ENCODE measurements at regions not wholly inside any gene's neighbourhood (a gene's known extent, or its start where the extent isn't known, plus 50 kb on each side); places are given as distances from the start of the nearest gene placed in this dataset.

GRCh38 chr14:95018821-95019220 lies 138.5 kb downstream of the DICER1 start:
- Histone ChIP-seq H3K36me3 (ENCODE audit: control insufficient read depth in 3 of 3, insufficient read depth in 3 of 3, low read length in 3 of 3) (no peaks in the 10 kb centered on the region), H3K9ac (ENCODE audit: low read depth in 1 of 3, low read length in 3 of 3) (no peak overlapping the region), H3K27me3 (ENCODE audit: control insufficient read depth in 3 of 3, insufficient read depth in 3 of 3, low read length in 3 of 3) (no peaks in the 10 kb centered on the region), H3K4me1 (ENCODE audit: control insufficient read depth in 3 of 3, insufficient read depth in 3 of 3, low read length in 3 of 3) (peaks cover 0 to 5% (median 0%) of the 10 kb centered on the region in 3 donors), H3K27ac (ENCODE audit: low read depth, low read length) (no peak overlapping the region), H3K4me3 (ENCODE audit: low read length in 3 of 3) (no peak overlapping the region), H3K9me3 (ENCODE audit: control insufficient read depth in 3 of 3, low read length in 3 of 3) (no peaks in the 10 kb centered on the region)

- Histone ChIP-seq H3K4me1 (ENCODE audit: control insufficient read depth in 3 of 3, insufficient read depth in 3 of 3, low read length in 3 of 3) (peaks cover 5 to 18% (median 8%) of the 10 kb centered on the region in 3 donors), H3K27me3 (ENCODE audit: control insufficient read depth in 3 of 3, insufficient read depth in 3 of 3, low read length in 3 of 3) (no peaks in the 10 kb centered on the region), H3K4me3 (ENCODE audit: low read length in 3 of 3) (no peak overlapping the region), H3K36me3 (ENCODE audit: control insufficient read depth in 3 of 3, insufficient read depth in 3 of 3, low read length in 3 of 3) (no peaks in the 10 kb centered on the region), H3K9ac (ENCODE audit: low read depth in 1 of 3, low read length in 3 of 3) (no peak overlapping the region), H3K9me3 (ENCODE audit: control insufficient read depth in 3 of 3, low read length in 3 of 3) (no peaks in the 10 kb centered on the region), H3K27ac (ENCODE audit: low read depth, low read length) (no peak overlapping the region)
These were observed 142.3 kb downstream of the DICER1 start for GRCh38 chr14:95015046-95015445.

GRCh38 chr14:95014036-95014435 lies 143.3 kb downstream of the DICER1 start:
- Histone ChIP-seq H3K27me3 (ENCODE audit: control insufficient read depth in 3 of 3, insufficient read depth in 3 of 3, low read length in 3 of 3) (no peaks in the 10 kb centered on the region), H3K9ac (ENCODE audit: low read depth in 1 of 3, low read length in 3 of 3) (no peak overlapping the region), H3K4me3 (ENCODE audit: low read length in 3 of 3) (no peak overlapping the region), H3K4me1 (ENCODE audit: control insufficient read depth in 3 of 3, insufficient read depth in 3 of 3, low read length in 3 of 3) (peaks cover 8 to 23% (median 10%) of the 10 kb centered on the region in 3 donors), H3K9me3 (ENCODE audit: control insufficient read depth in 3 of 3, low read length in 3 of 3) (no peaks in the 10 kb centered on the region), H3K36me3 (ENCODE audit: control insufficient read depth in 3 of 3, insufficient read depth in 3 of 3, low read length in 3 of 3) (no peaks in the 10 kb centered on the region), H3K27ac (ENCODE audit: low read depth, low read length) (no peak overlapping the region)

GRCh38 chr14:95011445-95012006 lies 145.8 kb downstream of the DICER1 start:
- no peaks in the 10 kb centered on the region for H3K27me3 ChIP-seq (ENCODE audit: control insufficient read depth in 3 of 3, insufficient read depth in 3 of 3, low read length in 3 of 3)
- no peaks in the 10 kb centered on the region for H3K36me3 ChIP-seq (ENCODE audit: control insufficient read depth in 3 of 3, insufficient read depth in 3 of 3, low read length in 3 of 3)
- no peak overlapping the region for H3K4me3 ChIP-seq (ENCODE audit: low read length in 3 of 3)
- H3K9ac ChIP-seq (ENCODE audit: low read depth in 1 of 3, low read length in 3 of 3), result no peak overlapping the region
- H3K27ac ChIP-seq (ENCODE audit: low read depth, low read length), result no peak overlapping the region
- H3K4me1 ChIP-seq (ENCODE audit: control insufficient read depth in 3 of 3, insufficient read depth in 3 of 3, low read length in 3 of 3), result peaks cover 8 to 25% (median 12%) of the 10 kb centered on the region in 3 donors
- no peaks in the 10 kb centered on the region for H3K9me3 ChIP-seq (ENCODE audit: control insufficient read depth in 3 of 3, low read length in 3 of 3)

- H3K9me3 ChIP-seq (ENCODE audit: control insufficient read depth in 3 of 3, low read length in 3 of 3), result no peaks in the 10 kb centered on the region
- peaks cover 8 to 25% (median 12%) of the 10 kb centered on the region in 3 donors for H3K4me1 ChIP-seq (ENCODE audit: control insufficient read depth in 3 of 3, insufficient read depth in 3 of 3, low read length in 3 of 3)
- H3K4me3 ChIP-seq (ENCODE audit: low read length in 3 of 3), result peak overlapping the region in 2 of 3 donors; percentile 22 to 23
- no peak overlapping the region for H3K9ac ChIP-seq (ENCODE audit: low read depth in 1 of 3, low read length in 3 of 3)
- H3K27me3 ChIP-seq (ENCODE audit: control insufficient read depth in 3 of 3, insufficient read depth in 3 of 3, low read length in 3 of 3), result no peaks in the 10 kb centered on the region
- H3K27ac ChIP-seq (ENCODE audit: low read depth, low read length), result peak overlapping the region; percentile 28
- no peaks in the 10 kb centered on the region for H3K36me3 ChIP-seq (ENCODE audit: control insufficient read depth in 3 of 3, insufficient read depth in 3 of 3, low read length in 3 of 3)
These were observed 148.7 kb downstream of the DICER1 start for GRCh38 chr14:95008445-95009217.

GRCh38 chr14:95007921-95008320 lies 149.4 kb downstream of the DICER1 start:
- no peak overlapping the region for H3K4me3 ChIP-seq (ENCODE audit: low read length in 3 of 3)
- no peak overlapping the region for H3K9ac ChIP-seq (ENCODE audit: low read depth in 1 of 3, low read length in 3 of 3)
- H3K9me3 ChIP-seq (ENCODE audit: control insufficient read depth in 3 of 3, low read length in 3 of 3), result no peaks in the 10 kb centered on the region
- no peaks in the 10 kb centered on the region for H3K27me3 ChIP-seq (ENCODE audit: control insufficient read depth in 3 of 3, insufficient read depth in 3 of 3, low read length in 3 of 3)
- no peak overlapping the region for H3K27ac ChIP-seq (ENCODE audit: low read depth, low read length)
- peaks cover 8 to 30% (median 12%) of the 10 kb centered on the region in 3 donors for H3K4me1 ChIP-seq (ENCODE audit: control insufficient read depth in 3 of 3, insufficient read depth in 3 of 3, low read length in 3 of 3)
- H3K36me3 ChIP-seq (ENCODE audit: control insufficient read depth in 3 of 3, insufficient read depth in 3 of 3, low read length in 3 of 3), result no peaks in the 10 kb centered on the region

GRCh38 chr14:95006479-95006878 lies 150.8 kb downstream of the DICER1 start:
- no peaks in the 10 kb centered on the region for H3K9me3 ChIP-seq (ENCODE audit: control insufficient read depth in 3 of 3, low read length in 3 of 3)
- no peaks in the 10 kb centered on the region for H3K27me3 ChIP-seq (ENCODE audit: control insufficient read depth in 3 of 3, insufficient read depth in 3 of 3, low read length in 3 of 3)
- H3K4me3 ChIP-seq (ENCODE audit: low read length in 3 of 3), result no peak overlapping the region
- H3K27ac ChIP-seq (ENCODE audit: low read depth, low read length), result no peak overlapping the region
- peaks cover 8 to 35% (median 12%) of the 10 kb centered on the region in 3 donors for H3K4me1 ChIP-seq (ENCODE audit: control insufficient read depth in 3 of 3, insufficient read depth in 3 of 3, low read length in 3 of 3)
- no peak overlapping the region for H3K9ac ChIP-seq (ENCODE audit: low read depth in 1 of 3, low read length in 3 of 3)
- H3K36me3 ChIP-seq (ENCODE audit: control insufficient read depth in 3 of 3, insufficient read depth in 3 of 3, low read length in 3 of 3), result no peaks in the 10 kb centered on the region

- H3K36me3 ChIP-seq (ENCODE audit: control insufficient read depth in 3 of 3, insufficient read depth in 3 of 3, low read length in 3 of 3), result no peaks in the 10 kb centered on the region
- no peaks in the 10 kb centered on the region for H3K27me3 ChIP-seq (ENCODE audit: control insufficient read depth in 3 of 3, insufficient read depth in 3 of 3, low read length in 3 of 3)
- H3K4me1 ChIP-seq (ENCODE audit: control insufficient read depth in 3 of 3, insufficient read depth in 3 of 3, low read length in 3 of 3), result peaks cover 8 to 31% (median 12%) of the 10 kb centered on the region in 3 donors
- H3K9ac ChIP-seq (ENCODE audit: low read depth in 1 of 3, low read length in 3 of 3), result no peak overlapping the region
- no peaks in the 10 kb centered on the region for H3K9me3 ChIP-seq (ENCODE audit: control insufficient read depth in 3 of 3, low read length in 3 of 3)
- no peak overlapping the region for H3K27ac ChIP-seq (ENCODE audit: low read depth, low read length)
- H3K4me3 ChIP-seq (ENCODE audit: low read length in 3 of 3), result no peak overlapping the region
These were observed 151.3 kb downstream of the DICER1 start for GRCh38 chr14:95006051-95006450.

- Histone ChIP-seq H3K27ac (ENCODE audit: low read depth, low read length) (no peak overlapping the region), H3K4me1 (ENCODE audit: control insufficient read depth in 3 of 3, insufficient read depth in 3 of 3, low read length in 3 of 3) (peaks cover 0 to 11% (median 0%) of the 10 kb centered on the region in 3 donors), H3K9me3 (ENCODE audit: control insufficient read depth in 3 of 3, low read length in 3 of 3) (no peaks in the 10 kb centered on the region), H3K36me3 (ENCODE audit: control insufficient read depth in 3 of 3, insufficient read depth in 3 of 3, low read length in 3 of 3) (no peaks in the 10 kb centered on the region), H3K9ac (ENCODE audit: low read depth in 1 of 3, low read length in 3 of 3) (no peak overlapping the region), H3K27me3 (ENCODE audit: control insufficient read depth in 3 of 3, insufficient read depth in 3 of 3, low read length in 3 of 3) (no peaks in the 10 kb centered on the region), H3K4me3 (ENCODE audit: low read length in 3 of 3) (no peak overlapping the region)
These were observed 154.0 kb downstream of the DICER1 start for GRCh38 chr14:95003099-95003960.
